HG03108 (cell line): ENCODE measurements at regions not wholly inside any gene's neighbourhood (a gene's known extent, or its start where the extent isn't known, plus 50 kb on each side); places are given as distances from the start of the nearest gene placed in this dataset.
A peak's percentile ranks its signal among the peaks of the same experiment; 100 is the strongest.

Experiments
- ATAC-seq: cut with Tn5 transposase; IDR thresholded peaks from one replicate; pipeline ENCODE4 v1.9.1; 2021; ENCODE audit warnings: moderate library complexity; ENCODE audit not compliant: unreplicated experiment

GRCh38 chr10:28952523-28952922 is 275.2 kb downstream of the BAMBI start:
- no peak for ATAC-seq

GRCh38 chr10:28954211-28954610 is 276.9 kb downstream of the BAMBI start:
- ATAC-seq: no peak

GRCh38 chr10:28958468-28958867 is 281.1 kb downstream of the BAMBI start:
- ATAC-seq: no peak

GRCh38 chr10:28959850-28960501 is 282.7 kb downstream of the BAMBI start:
- ATAC-seq: no peak

GRCh38 chr10:28962768-28963167 is 285.4 kb downstream of the BAMBI start:
- no peak for ATAC-seq

GRCh38 chr10:28963539-28964221 is 286.4 kb downstream of the BAMBI start:
- no peak for ATAC-seq

- no peak for ATAC-seq
Observed at GRCh38 chr10:28965937-28966336, 288.6 kb downstream of the BAMBI start.

GRCh38 chr10:28967031-28967430 is 289.7 kb downstream of the BAMBI start:
- no peak for ATAC-seq

- ATAC-seq: no peak
Observed at GRCh38 chr10:28969413-28969812, 292.1 kb downstream of the BAMBI start.

GRCh38 chr10:28970231-28970630 is 292.9 kb downstream of the BAMBI start:
- ATAC-seq: no peak

- no peak for ATAC-seq
Observed at GRCh38 chr10:28971255-28971654, 293.9 kb downstream of the BAMBI start.

- ATAC-seq: no peak
Observed at GRCh38 chr10:28971764-28972163, 294.4 kb downstream of the BAMBI start.

- ATAC-seq: no peak
Observed at GRCh38 chr10:28973309-28973972, 296.1 kb downstream of the BAMBI start.

GRCh38 chr10:28975891-28976531 is 298.7 kb downstream of the BAMBI start:
- ATAC-seq: no peak

- no peak for ATAC-seq
Observed at GRCh38 chr10:28977518-28977917, 300.2 kb downstream of the BAMBI start.

GRCh38 chr10:28980264-28980663 is 302.9 kb downstream of the BAMBI start:
- ATAC-seq: no peak

GRCh38 chr10:28981007-28981406 is 303.7 kb downstream of the BAMBI start:
- ATAC-seq: no peak

GRCh38 chr10:28982974-28983373 is 305.7 kb downstream of the BAMBI start:
- no peak for ATAC-seq

- no peak for ATAC-seq
Observed at GRCh38 chr10:28983799-28984198, 305.1 kb upstream of the LYZL1 start.

GRCh38 chr10:28984431-28984830 is 304.4 kb upstream of the LYZL1 start:
- ATAC-seq: peak; percentile 76

GRCh38 chr10:28985137-28985885 is 303.6 kb upstream of the LYZL1 start:
- ATAC-seq: no peak
